ENCODE measurements at regions not wholly inside any gene's neighbourhood (a gene's known extent, or its start where the extent isn't known, plus 50 kb on each side); places are given as distances from the start of the nearest gene placed in this dataset.
A peak's percentile ranks its signal among the peaks of the same experiment; 100 is the strongest.

- Mint-ChIP-seq H3K27ac (ENCODE audit: unreplicated experiment) (no peak overlapping the region), H3K36me3 (ENCODE audit: unreplicated experiment) (peaks cover 4% of the 10 kb centered on the region), H3K9me3 (ENCODE audit: unreplicated experiment) (no peaks in the 10 kb centered on the region), H3K27me3 (ENCODE audit: unreplicated experiment) (peaks cover 36% of the 10 kb centered on the region), H3K4me1 (ENCODE audit: unreplicated experiment) (no peaks in the 10 kb centered on the region), H3K4me3 (ENCODE audit: unreplicated experiment) (no peak overlapping the region)
- TF ChIP-seq CTCF (IDR thresholded peaks at IDR 0.05): no peak
- DNase-seq (ENCODE audit: extremely low spot score, unreplicated experiment): no peak
Measured at GRCh38 chr2:64380853-64381527, 73.0 kb upstream of the LGALSL start.

GRCh38 chr2:64383016-64383591 is 70.9 kb upstream of the LGALSL start:
- no peak for TF ChIP-seq CTCF (IDR thresholded peaks at IDR 0.05)
- Mint-ChIP-seq H3K4me3 (ENCODE audit: unreplicated experiment) (no peak overlapping the region), H3K27me3 (ENCODE audit: unreplicated experiment) (peaks cover 38% of the 10 kb centered on the region), H3K9me3 (ENCODE audit: unreplicated experiment) (no peaks in the 10 kb centered on the region), H3K36me3 (ENCODE audit: unreplicated experiment) (peaks cover 4% of the 10 kb centered on the region), H3K27ac (ENCODE audit: unreplicated experiment) (no peak overlapping the region), H3K4me1 (ENCODE audit: unreplicated experiment) (no peaks in the 10 kb centered on the region)
- DNase-seq (ENCODE audit: extremely low spot score, unreplicated experiment): peak; percentile 77

GRCh38 chr2:64383881-64384280 is 70.1 kb upstream of the LGALSL start:
- Mint-ChIP-seq H3K9me3 (ENCODE audit: unreplicated experiment) (no peaks in the 10 kb centered on the region), H3K4me3 (ENCODE audit: unreplicated experiment) (no peak overlapping the region), H3K27ac (ENCODE audit: unreplicated experiment) (no peak overlapping the region), H3K36me3 (ENCODE audit: unreplicated experiment) (peaks cover 4% of the 10 kb centered on the region), H3K27me3 (ENCODE audit: unreplicated experiment) (peaks cover 42% of the 10 kb centered on the region), H3K4me1 (ENCODE audit: unreplicated experiment) (no peaks in the 10 kb centered on the region)
- TF ChIP-seq CTCF (IDR thresholded peaks at IDR 0.05): no peak
- peak; percentile 60 for DNase-seq (ENCODE audit: extremely low spot score, unreplicated experiment)

GRCh38 chr2:64386676-64387075 is 67.3 kb upstream of the LGALSL start:
- Mint-ChIP-seq H3K9me3 (ENCODE audit: unreplicated experiment) (peaks cover 8% of the 10 kb centered on the region), H3K27ac (ENCODE audit: unreplicated experiment) (no peak overlapping the region), H3K4me3 (ENCODE audit: unreplicated experiment) (no peak overlapping the region), H3K36me3 (ENCODE audit: unreplicated experiment) (peaks cover 4% of the 10 kb centered on the region), H3K27me3 (ENCODE audit: unreplicated experiment) (peaks cover 18% of the 10 kb centered on the region), H3K4me1 (ENCODE audit: unreplicated experiment) (no peaks in the 10 kb centered on the region)
- no peak for DNase-seq (ENCODE audit: extremely low spot score, unreplicated experiment)
- no peak for TF ChIP-seq CTCF (IDR thresholded peaks at IDR 0.05)

GRCh38 chr2:64390586-64390985 is 63.4 kb upstream of the LGALSL start:
- no peak for DNase-seq (ENCODE audit: extremely low spot score, unreplicated experiment)
- Mint-ChIP-seq H3K36me3 (ENCODE audit: unreplicated experiment) (no peaks in the 10 kb centered on the region), H3K27ac (ENCODE audit: unreplicated experiment) (no peak overlapping the region), H3K4me3 (ENCODE audit: unreplicated experiment) (no peak overlapping the region), H3K4me1 (ENCODE audit: unreplicated experiment) (no peaks in the 10 kb centered on the region), H3K27me3 (ENCODE audit: unreplicated experiment) (peaks cover 9% of the 10 kb centered on the region), H3K9me3 (ENCODE audit: unreplicated experiment) (peaks cover 8% of the 10 kb centered on the region)
- no peak for TF ChIP-seq CTCF (IDR thresholded peaks at IDR 0.05)
